Stimulated activated naive CD8-positive, alpha-beta T cell treated with anti-CD3 and anti-CD28 coated beads, Interleukin-15, amount 100 ng/mL, for 72 hours (primary cell): ENCODE measurements at regions not wholly inside any gene's neighbourhood (a gene's known extent, or its start where the extent isn't known, plus 50 kb on each side); places are given as distances from the start of the nearest gene placed in this dataset.

Source experiments
- ATAC-seq: fragments of 150-1000 bp; cut with Tn5 transposase; 2 replicates; pipeline ENCODE4 v1.10.0; 2021; ENCODE audit warnings: mild to moderate bottlenecking, moderate library complexity
- DNase-seq, 2 donors: peaks; one replicate each; pipeline ENCODE4 v3.0.0; 2021 to 2022
- H3K27ac Mint-ChIP-seq, 2 donors: one replicate each; pipeline ENCODE4 v1.8.0; 2022; ENCODE audit warnings: mild to moderate bottlenecking in 2 of 2, mixed read lengths in 2 of 2, moderate library complexity in 2 of 2
- H3K27me3 Mint-ChIP-seq: one replicate; pipeline ENCODE4 v1.8.0; 2022; ENCODE audit warnings: mixed read lengths
- H3K4me1 Mint-ChIP-seq: one replicate; pipeline ENCODE4 v1.8.0; 2022; ENCODE audit warnings: mild to moderate bottlenecking, mixed read lengths
- H3K4me3 Mint-ChIP-seq, 2 donors: one replicate each; pipeline ENCODE4 v1.8.0; 2022; ENCODE audit warnings: mild to moderate bottlenecking in 2 of 2, mixed read lengths in 2 of 2, moderate library complexity in 1 of 2
- H3K9me3 Mint-ChIP-seq, 2 donors: one replicate each; pipeline ENCODE4 v1.8.0; 2022; ENCODE audit warnings: mixed read lengths in 2 of 2

DNA sequence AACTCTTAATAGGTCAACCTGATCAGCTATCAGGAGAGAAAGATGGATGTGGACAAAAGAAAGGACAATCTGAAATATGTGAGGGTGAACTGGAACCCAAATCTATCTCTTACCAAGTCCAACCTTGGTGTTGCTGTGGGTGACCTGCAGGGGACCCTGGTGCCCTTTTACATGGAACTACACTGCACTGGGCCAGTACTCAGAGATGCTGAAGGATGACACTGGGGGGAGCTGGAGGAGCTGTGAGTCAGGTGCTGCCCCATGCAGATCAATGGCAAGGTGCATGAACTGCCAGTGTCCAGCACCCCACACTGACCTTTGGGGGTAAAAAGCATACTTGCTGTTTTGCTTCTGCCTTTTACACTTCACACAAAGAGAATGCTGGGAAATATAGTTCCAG is 55.6 kb upstream of the TBC1D5 start:
- Mint-ChIP-seq H3K9me3 (peaks cover 0 to 4% of the 10 kb centered on the region in 2 donors), H3K4me3 (no peak overlapping the region), H3K27me3 (peaks cover 23% of the 10 kb centered on the region), H3K27ac (no peak overlapping the region), H3K4me1 (no peaks in the 10 kb centered on the region)
- ATAC-seq (peak; percentile 56), DNase-seq (no peak)

DNA sequence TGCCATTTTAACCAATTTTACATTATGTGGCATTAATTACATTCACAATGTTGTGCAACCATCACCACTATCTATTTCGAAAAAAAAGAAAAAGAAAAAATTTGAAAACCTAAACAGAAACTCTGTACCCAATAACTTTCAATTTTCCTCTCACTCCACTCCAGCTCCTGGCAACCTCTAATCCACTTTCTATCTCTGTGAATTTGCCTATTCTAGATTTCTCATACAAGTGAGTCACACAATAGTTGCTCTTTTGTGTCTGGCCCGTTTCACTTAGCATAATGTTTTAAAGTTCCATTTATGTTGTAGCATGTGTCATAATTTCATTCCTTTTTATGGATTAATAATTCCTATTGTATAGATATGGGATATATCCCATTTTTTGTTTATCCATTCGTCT is 53.3 kb upstream of the TBC1D5 start:
- Mint-ChIP-seq H3K4me1 (no peaks in the 10 kb centered on the region), H3K27me3 (peaks cover 34% of the 10 kb centered on the region), H3K27ac (no peak overlapping the region), H3K9me3 (peaks cover 8 to 19% of the 10 kb centered on the region in 2 donors), H3K4me3 (no peak overlapping the region)
- ATAC-seq, result no peak
- no peak for DNase-seq

DNA sequence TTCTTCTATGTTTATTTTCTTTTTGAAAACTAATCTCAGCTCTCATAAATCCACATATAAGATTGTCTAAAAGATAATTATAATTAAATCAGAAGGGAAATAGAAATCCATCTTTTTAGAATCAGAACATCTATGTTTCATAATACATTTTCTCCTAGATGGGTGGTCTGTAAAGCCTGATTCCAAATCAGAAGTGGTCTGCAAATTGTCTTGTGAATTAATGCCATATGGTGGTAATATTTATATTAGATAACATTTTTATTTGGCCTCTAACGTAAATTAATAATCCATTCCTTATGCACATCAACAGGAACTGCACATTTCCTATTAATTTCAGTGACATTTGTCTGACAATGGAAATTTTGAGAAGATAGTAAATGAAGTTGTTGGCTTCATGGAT is 52.8 kb upstream of the TBC1D5 start:
- Mint-ChIP-seq H3K4me1 (no peaks in the 10 kb centered on the region), H3K27ac (no peak overlapping the region), H3K9me3 (peaks cover 9 to 23% of the 10 kb centered on the region in 2 donors), H3K4me3 (no peak overlapping the region), H3K27me3 (peaks cover 35% of the 10 kb centered on the region)
- no peak for DNase-seq
- ATAC-seq, result no peak

DNA sequence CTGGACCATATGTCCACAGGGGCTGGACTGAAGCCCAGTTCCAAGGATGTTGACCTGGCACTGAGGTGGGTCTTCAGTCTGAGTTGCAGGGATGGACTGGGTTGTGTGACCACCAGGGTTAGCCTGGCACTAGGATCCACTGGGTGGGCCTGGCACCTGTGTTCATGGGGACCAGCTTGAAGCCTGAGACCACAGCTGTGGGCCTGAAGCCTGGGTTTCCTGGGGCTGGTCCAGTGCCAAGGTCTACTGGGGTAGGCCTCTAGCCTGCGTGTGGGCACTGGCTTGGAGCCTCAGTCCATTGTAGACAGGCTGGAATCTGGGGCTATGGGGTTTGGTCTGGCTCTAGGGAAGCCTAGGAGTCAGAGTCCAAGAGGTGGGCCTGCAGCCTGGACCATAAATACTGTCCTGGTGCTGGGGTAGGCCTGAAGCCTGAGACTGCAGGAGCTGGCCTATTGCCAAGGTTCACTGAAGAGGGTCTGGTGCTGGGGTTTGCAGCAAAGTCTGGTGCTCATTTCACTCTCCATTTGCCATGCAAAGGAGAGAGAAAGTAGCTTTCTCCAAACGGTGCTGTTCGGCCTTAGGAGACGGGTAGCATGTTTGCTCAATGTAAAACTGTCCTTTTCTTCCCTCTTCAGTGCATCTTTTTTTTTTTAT is 51.2 kb upstream of the TBC1D5 start:
- H3K4me3 Mint-ChIP-seq, result no peak overlapping the region
- ATAC-seq (no peak), DNase-seq (no peak)
- H3K27me3 Mint-ChIP-seq, result peaks cover 30% of the 10 kb centered on the region
- no peaks in the 10 kb centered on the region for H3K4me1 Mint-ChIP-seq
- H3K27ac Mint-ChIP-seq, result no peak overlapping the region
- H3K9me3 Mint-ChIP-seq, result peaks cover 19 to 29% of the 10 kb centered on the region in 2 donors
